ENCODE measurements at regions not wholly inside any gene's neighbourhood (a gene's known extent, or its start where the extent isn't known, plus 50 kb on each side); places are given as distances from the start of the nearest gene placed in this dataset.

DNA sequence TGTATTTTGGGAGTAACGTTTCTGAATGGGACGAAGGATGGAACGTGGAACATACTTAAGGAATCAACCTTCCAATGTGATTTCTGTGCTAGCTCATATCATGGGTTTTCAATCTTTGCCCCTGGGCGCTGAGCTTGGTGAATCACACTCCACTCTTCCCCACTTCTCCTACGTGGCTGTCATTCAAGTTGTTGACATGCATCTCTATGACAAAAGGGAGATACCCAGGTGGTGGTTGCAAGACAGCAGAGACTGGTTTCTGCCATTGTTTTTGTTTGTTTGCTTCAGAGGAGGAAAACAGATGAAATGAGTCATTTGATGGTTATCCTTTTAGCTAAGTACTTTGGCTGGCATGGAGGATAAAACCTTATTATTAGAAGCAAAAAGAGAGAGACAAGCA is 573.9 kb downstream of the GATA3 start:
- intact Hi-C loops (cut with micrococcal nuclease; ENCODE audit: unreplicated experiment) (no loop called here), in situ Hi-C loops (cut with MboI) (no loop called here)
- ChIA-PET SMC1A (ENCODE audit: uncharacterized antibody, unreplicated experiment) (interaction anchor here (0.6 kb wide), 1 partner anchor 72 kb away, joined by 3 read pairs; no protein-coding TSS in a partner anchor), CTCF (no interaction called here), RAD21 (ENCODE audit: unreplicated experiment) (no interaction called here), POLR2A (interaction anchor here (0.7 kb wide), 1 partner anchor 1429 kb away, joined by 3 read pairs; no protein-coding TSS in a partner anchor)
- no TSS peak for BruUV-seq (replicated peaks)
- Histone ChIP-seq H3K27me3 (replicated peaks in 1 of 2; ENCODE audit: control insufficient read depth in 2 of 2, insufficient read depth in 2 of 2, low read length in 1 of 2) (no peaks in the 10 kb centered on the region), H3K4me1 (ENCODE audit: control insufficient read depth, insufficient read depth, low read length) (no peaks in the 10 kb centered on the region), H4K20me1 (ENCODE audit: control insufficient read depth, insufficient read depth) (no peaks in the 10 kb centered on the region), H3K9ac (ENCODE audit: control insufficient read depth, insufficient read depth, low read length) (no peak overlapping the region), H3K36me3 (ENCODE audit: control insufficient read depth in 2 of 2, insufficient read depth in 2 of 2, low read length in 1 of 2) (no peaks in the 10 kb centered on the region), H3K4me3 (no peak overlapping the region), H3K27ac (ENCODE audit: control insufficient read depth, insufficient read depth) (no peak overlapping the region), H2AFZ (ENCODE audit: control insufficient read depth, low read depth, low read length) (no peak overlapping the region), H3K79me2 (ENCODE audit: control insufficient read depth, insufficient read depth, low read length) (no peaks in the 10 kb centered on the region), H3K9me3 (replicated peaks; ENCODE audit: control insufficient read depth, insufficient read depth, low read length) (no peaks in the 10 kb centered on the region), H3K4me2 (ENCODE audit: control insufficient read depth, insufficient read depth) (no peak overlapping the region)
- no peak for ATAC-seq
- 9% methylated on average over 5 of the region's 5 CpGs for WGBS (ENCODE audit: insufficient coverage, insufficient replicate concordance, low lambda C conversion rate, missing lambda C conversion rate)
- no peak for FAIRE-seq
- TF ChIP-seq, protein P1, sequence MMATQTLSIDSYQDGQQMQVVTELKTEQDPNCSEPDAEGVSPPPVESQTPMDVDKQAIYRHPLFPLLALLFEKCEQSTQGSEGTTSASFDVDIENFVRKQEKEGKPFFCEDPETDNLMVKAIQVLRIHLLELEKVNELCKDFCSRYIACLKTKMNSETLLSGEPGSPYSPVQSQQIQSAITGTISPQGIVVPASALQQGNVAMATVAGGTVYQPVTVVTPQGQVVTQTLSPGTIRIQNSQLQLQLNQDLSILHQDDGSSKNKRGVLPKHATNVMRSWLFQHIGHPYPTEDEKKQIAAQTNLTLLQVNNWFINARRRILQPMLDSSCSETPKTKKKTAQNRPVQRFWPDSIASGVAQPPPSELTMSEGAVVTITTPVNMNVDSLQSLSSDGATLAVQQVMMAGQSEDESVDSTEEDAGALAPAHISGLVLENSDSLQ (IDR thresholded peaks at IDR 0.05): peak; percentile 75; the same call in 1 of the 2 replicates
- no peak for TF ChIP-seq JUND (IDR thresholded peaks at IDR 0.05; ENCODE audit: low read depth, low read length)
- no peak for DNase-seq (ENCODE audit: low read depth, low spot score)

DNA sequence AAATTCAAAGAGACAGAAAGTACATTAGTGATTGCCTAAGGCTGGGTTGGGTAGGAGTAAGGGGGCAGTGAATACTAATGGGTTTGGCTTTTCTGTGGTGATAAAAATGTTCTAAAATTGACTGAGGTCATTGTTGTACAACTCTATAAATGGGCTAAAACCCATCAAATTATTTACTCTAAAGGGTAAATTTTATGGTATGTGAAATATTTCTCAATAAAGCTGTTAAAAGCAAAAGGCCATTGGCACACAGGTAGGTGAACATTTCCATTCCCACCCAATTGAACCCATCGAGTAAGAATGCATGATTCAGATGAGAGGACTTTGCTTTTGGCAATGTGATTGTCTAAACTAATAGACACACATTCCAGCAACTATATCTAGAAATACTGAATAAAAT is 579.4 kb downstream of the GATA3 start:
- FAIRE-seq: no peak
- no peak overlapping the region for H3K4me2 ChIP-seq (ENCODE audit: control insufficient read depth, insufficient read depth)
- POLR2A ChIA-PET: no interaction called here
- TF ChIP-seq RB1 (IDR thresholded peaks at IDR 0.05; ENCODE audit: borderline replicate concordance) (no peak), SP1 (IDR thresholded peaks at IDR 0.05; ENCODE audit: low read depth, low read length) (no peak), EGR1 (IDR thresholded peaks at IDR 0.05; ENCODE audit: borderline replicate concordance in 1 of 2, low read depth in 2 of 2, low read length in 2 of 2) (no peak)
- TF ChIP-seq, protein P2, sequence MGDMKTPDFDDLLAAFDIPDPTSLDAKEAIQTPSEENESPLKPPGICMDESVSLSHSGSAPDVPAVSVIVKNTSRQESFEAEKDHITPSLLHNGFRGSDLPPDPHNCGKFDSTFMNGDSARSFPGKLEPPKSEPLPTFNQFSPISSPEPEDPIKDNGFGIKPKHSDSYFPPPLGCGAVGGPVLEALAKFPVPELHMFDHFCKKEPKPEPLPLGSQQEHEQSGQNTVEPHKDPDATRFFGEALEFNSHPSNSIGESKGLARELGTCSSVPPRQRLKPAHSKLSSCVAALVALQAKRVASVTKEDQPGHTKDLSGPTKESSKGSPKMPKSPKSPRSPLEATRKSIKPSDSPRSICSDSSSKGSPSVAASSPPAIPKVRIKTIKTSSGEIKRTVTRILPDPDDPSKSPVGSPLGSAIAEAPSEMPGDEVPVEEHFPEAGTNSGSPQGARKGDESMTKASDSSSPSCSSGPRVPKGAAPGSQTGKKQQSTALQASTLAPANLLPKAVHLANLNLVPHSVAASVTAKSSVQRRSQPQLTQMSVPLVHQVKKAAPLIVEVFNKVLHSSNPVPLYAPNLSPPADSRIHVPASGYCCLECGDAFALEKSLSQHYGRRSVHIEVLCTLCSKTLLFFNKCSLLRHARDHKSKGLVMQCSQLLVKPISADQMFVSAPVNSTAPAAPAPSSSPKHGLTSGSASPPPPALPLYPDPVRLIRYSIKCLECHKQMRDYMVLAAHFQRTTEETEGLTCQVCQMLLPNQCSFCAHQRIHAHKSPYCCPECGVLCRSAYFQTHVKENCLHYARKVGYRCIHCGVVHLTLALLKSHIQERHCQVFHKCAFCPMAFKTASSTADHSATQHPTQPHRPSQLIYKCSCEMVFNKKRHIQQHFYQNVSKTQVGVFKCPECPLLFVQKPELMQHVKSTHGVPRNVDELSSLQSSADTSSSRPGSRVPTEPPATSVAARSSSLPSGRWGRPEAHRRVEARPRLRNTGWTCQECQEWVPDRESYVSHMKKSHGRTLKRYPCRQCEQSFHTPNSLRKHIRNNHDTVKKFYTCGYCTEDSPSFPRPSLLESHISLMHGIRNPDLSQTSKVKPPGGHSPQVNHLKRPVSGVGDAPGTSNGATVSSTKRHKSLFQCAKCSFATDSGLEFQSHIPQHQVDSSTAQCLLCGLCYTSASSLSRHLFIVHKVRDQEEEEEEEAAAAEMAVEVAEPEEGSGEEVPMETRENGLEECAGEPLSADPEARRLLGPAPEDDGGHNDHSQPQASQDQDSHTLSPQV (IDR thresholded peaks at IDR 0.05): no peak
- TF ChIP-seq, protein P3, sequence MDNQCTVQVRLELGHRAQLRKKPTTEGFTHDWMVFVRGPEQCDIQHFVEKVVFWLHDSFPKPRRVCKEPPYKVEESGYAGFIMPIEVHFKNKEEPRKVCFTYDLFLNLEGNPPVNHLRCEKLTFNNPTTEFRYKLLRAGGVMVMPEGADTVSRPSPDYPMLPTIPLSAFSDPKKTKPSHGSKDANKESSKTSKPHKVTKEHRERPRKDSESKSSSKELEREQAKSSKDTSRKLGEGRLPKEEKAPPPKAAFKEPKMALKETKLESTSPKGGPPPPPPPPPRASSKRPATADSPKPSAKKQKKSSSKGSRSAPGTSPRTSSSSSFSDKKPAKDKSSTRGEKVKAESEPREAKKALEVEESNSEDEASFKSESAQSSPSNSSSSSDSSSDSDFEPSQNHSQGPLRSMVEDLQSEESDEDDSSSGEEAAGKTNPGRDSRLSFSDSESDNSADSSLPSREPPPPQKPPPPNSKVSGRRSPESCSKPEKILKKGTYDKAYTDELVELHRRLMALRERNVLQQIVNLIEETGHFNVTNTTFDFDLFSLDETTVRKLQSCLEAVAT (IDR thresholded peaks at IDR 0.05): no peak
- TF ChIP-seq, protein P4, sequence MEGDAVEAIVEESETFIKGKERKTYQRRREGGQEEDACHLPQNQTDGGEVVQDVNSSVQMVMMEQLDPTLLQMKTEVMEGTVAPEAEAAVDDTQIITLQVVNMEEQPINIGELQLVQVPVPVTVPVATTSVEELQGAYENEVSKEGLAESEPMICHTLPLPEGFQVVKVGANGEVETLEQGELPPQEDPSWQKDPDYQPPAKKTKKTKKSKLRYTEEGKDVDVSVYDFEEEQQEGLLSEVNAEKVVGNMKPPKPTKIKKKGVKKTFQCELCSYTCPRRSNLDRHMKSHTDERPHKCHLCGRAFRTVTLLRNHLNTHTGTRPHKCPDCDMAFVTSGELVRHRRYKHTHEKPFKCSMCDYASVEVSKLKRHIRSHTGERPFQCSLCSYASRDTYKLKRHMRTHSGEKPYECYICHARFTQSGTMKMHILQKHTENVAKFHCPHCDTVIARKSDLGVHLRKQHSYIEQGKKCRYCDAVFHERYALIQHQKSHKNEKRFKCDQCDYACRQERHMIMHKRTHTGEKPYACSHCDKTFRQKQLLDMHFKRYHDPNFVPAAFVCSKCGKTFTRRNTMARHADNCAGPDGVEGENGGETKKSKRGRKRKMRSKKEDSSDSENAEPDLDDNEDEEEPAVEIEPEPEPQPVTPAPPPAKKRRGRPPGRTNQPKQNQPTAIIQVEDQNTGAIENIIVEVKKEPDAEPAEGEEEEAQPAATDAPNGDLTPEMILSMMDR (IDR thresholded peaks at IDR 0.05 in 2 of 3, conservative IDR thresholded peaks at IDR 0.05 in 1 of 3; ENCODE audit: control insufficient read depth in 2 of 3, extremely low read depth in 1 of 3, insufficient read depth in 1 of 3, low read depth in 3 of 3, low read length in 3 of 3): no peak

More for the DNA sequence above, 579.4 kb downstream of the GATA3 start:
- H4K20me1 ChIP-seq (ENCODE audit: control insufficient read depth, insufficient read depth): no peaks in the 10 kb centered on the region
- H3K79me2 ChIP-seq (ENCODE audit: control insufficient read depth, insufficient read depth, low read length): no peaks in the 10 kb centered on the region
- DNase-seq (ENCODE audit: low read depth, low spot score) (no peak), ATAC-seq (no peak)
- ChIA-PET RAD21 (ENCODE audit: unreplicated experiment) (no interaction called here), SMC1A (ENCODE audit: uncharacterized antibody, unreplicated experiment) (interaction anchor here (1.6 kb wide), 1 partner anchor 10 kb away, joined by 5 read pairs; no protein-coding TSS in a partner anchor), CTCF (no interaction called here)
- no peaks in the 10 kb centered on the region for H3K4me1 ChIP-seq (ENCODE audit: control insufficient read depth, insufficient read depth, low read length)
- no TSS peak for BruUV-seq (replicated peaks)
- H3K9ac ChIP-seq (ENCODE audit: control insufficient read depth, insufficient read depth, low read length): no peak overlapping the region
- no peaks in the 10 kb centered on the region for H3K27me3 ChIP-seq (replicated peaks in 1 of 2; ENCODE audit: control insufficient read depth in 2 of 2, insufficient read depth in 2 of 2, low read length in 1 of 2)
- H2AFZ ChIP-seq (ENCODE audit: control insufficient read depth, low read depth, low read length): no peak overlapping the region
- intact Hi-C loops (cut with micrococcal nuclease; ENCODE audit: unreplicated experiment): no loop called here
- 0% methylated on average over 1 of the region's 1 CpG for WGBS (ENCODE audit: insufficient coverage, insufficient replicate concordance, low lambda C conversion rate, missing lambda C conversion rate)
- H3K27ac ChIP-seq (ENCODE audit: control insufficient read depth, insufficient read depth): no peak overlapping the region
- no peak overlapping the region for H3K4me3 ChIP-seq
- in situ Hi-C loops (cut with MboI): no loop called here
- H3K9me3 ChIP-seq (replicated peaks; ENCODE audit: control insufficient read depth, insufficient read depth, low read length): no peaks in the 10 kb centered on the region
- no peaks in the 10 kb centered on the region for H3K36me3 ChIP-seq (ENCODE audit: control insufficient read depth in 2 of 2, insufficient read depth in 2 of 2, low read length in 1 of 2)
